ENCODE measurements at regions not wholly inside any gene's neighbourhood (a gene's known extent, or its start where the extent isn't known, plus 50 kb on each side); places are given as distances from the start of the nearest gene placed in this dataset.

- DNase-seq (ENCODE audit: low read depth, low spot score): no peak
- no peak overlapping the region for H3K4me3 ChIP-seq (replicated peaks in 1 of 2; ENCODE audit: low read depth in 1 of 2, low read length in 2 of 2)
- H3K4me1 ChIP-seq (ENCODE audit: control insufficient read depth in 1 of 2, insufficient read depth in 2 of 2, low read length in 2 of 2): no peaks in the 10 kb centered on the region
- no peaks in the 10 kb centered on the region for H3K79me2 ChIP-seq (ENCODE audit: insufficient read depth, low read length)
- peaks cover 0 to 16% of the 10 kb centered on the region in 2 experiments; a peak in 1 of 4 replicates for H3K9me3 ChIP-seq (ENCODE audit: control insufficient read depth in 1 of 2, insufficient read depth in 1 of 2, low read depth in 1 of 2, low read length in 2 of 2)
- no TSS peak for BruUV-seq (replicated peaks)
- TF ChIP-seq ATF3 (IDR thresholded peaks at IDR 0.05): no peak
- TF ChIP-seq CTCF (IDR thresholded peaks at IDR 0.05 in 2 of 3, conservative IDR thresholded peaks at IDR 0.05 in 1 of 3; ENCODE audit: borderline replicate concordance in 1 of 3, insufficient read depth in 1 of 3, low read depth in 2 of 3, low read length in 2 of 3): no peak
- TF ChIP-seq POLR2A (IDR thresholded peaks at IDR 0.05; ENCODE audit: borderline replicate concordance, extremely low read depth, insufficient read depth, insufficient read length): no peak
- TF ChIP-seq EZH2 (IDR thresholded peaks at IDR 0.05): no peak
- TF ChIP-seq YY1 (IDR thresholded peaks at IDR 0.05; ENCODE audit: extremely low read depth, insufficient replicate concordance, low read depth, low read length): no peak
- no peak for TF ChIP-seq REST (IDR thresholded peaks at IDR 0.05; ENCODE audit: low read depth)
- no peak for TF ChIP-seq ZBTB33 (IDR thresholded peaks at IDR 0.05; ENCODE audit: extremely low read depth, insufficient replicate concordance, low read length)
- no peak for TF ChIP-seq MAX (IDR thresholded peaks at IDR 0.05)
- no peak for TF ChIP-seq CBX3 (IDR thresholded peaks at IDR 0.05; ENCODE audit: low read depth)
- TF ChIP-seq POLR2AphosphoS5 (IDR thresholded peaks at IDR 0.05; ENCODE audit: low read depth, low read length): no peak
- TF ChIP-seq SIN3A (IDR thresholded peaks at IDR 0.05; ENCODE audit: low read depth): no peak
- TF ChIP-seq TCF7L2 (IDR thresholded peaks at IDR 0.05; ENCODE audit: borderline replicate concordance, extremely low read depth, insufficient read depth, insufficient read length): no peak
- TF ChIP-seq CEBPB (IDR thresholded peaks at IDR 0.05; ENCODE audit: low read depth): no peak
- no peak for TF ChIP-seq SP1 (IDR thresholded peaks at IDR 0.05; ENCODE audit: low read depth)
- TF ChIP-seq ELF1 (IDR thresholded peaks at IDR 0.05; ENCODE audit: borderline replicate concordance, low read depth): no peak
- TF ChIP-seq EGR1 (IDR thresholded peaks at IDR 0.05; ENCODE audit: low read depth): no peak
- no peak overlapping the region for H3K9ac ChIP-seq (ENCODE audit: low read length)
- H3K36me3 ChIP-seq (ENCODE audit: control insufficient read depth in 1 of 2, insufficient read depth in 2 of 2, low read length in 2 of 2): no peaks in the 10 kb centered on the region
- no peaks in the 10 kb centered on the region for H3K9me2 ChIP-seq (ENCODE audit: insufficient read depth)
- CTCF ChIA-PET: no interaction called here
- no peak overlapping the region for H3K27ac ChIP-seq (ENCODE audit: low read depth, low read length)
- H2AFZ ChIP-seq (ENCODE audit: low read depth, low read length, poor library complexity, severe bottlenecking): no peak overlapping the region
- no peaks in the 10 kb centered on the region for H3K27me3 ChIP-seq (ENCODE audit: insufficient read depth, low read length)
- POLR2A ChIA-PET: no interaction called here
- no peak overlapping the region for H3K4me2 ChIP-seq (ENCODE audit: low read length)
- H4K20me1 ChIP-seq (ENCODE audit: insufficient read depth): no peaks in the 10 kb centered on the region
- intact Hi-C loops (cut with micrococcal nuclease): no loop called here
- ATAC-seq: no peak
- RAD21 ChIA-PET (ENCODE audit: low non-redundant PET in 1 of 2, low total read pairs in 2 of 2, uncharacterized antibody in 2 of 2, unreplicated experiment in 2 of 2): no interaction called here
Measured at GRCh38 chr3:70387889-70388288, 75.5 kb upstream of the MDFIC2 start.
